ENCODE measurements at regions not wholly inside any gene's neighbourhood (a gene's known extent, or its start where the extent isn't known, plus 50 kb on each side); places are given as distances from the start of the nearest gene placed in this dataset.
A peak's percentile ranks its signal among the peaks of the same experiment; 100 is the strongest.

DNA sequence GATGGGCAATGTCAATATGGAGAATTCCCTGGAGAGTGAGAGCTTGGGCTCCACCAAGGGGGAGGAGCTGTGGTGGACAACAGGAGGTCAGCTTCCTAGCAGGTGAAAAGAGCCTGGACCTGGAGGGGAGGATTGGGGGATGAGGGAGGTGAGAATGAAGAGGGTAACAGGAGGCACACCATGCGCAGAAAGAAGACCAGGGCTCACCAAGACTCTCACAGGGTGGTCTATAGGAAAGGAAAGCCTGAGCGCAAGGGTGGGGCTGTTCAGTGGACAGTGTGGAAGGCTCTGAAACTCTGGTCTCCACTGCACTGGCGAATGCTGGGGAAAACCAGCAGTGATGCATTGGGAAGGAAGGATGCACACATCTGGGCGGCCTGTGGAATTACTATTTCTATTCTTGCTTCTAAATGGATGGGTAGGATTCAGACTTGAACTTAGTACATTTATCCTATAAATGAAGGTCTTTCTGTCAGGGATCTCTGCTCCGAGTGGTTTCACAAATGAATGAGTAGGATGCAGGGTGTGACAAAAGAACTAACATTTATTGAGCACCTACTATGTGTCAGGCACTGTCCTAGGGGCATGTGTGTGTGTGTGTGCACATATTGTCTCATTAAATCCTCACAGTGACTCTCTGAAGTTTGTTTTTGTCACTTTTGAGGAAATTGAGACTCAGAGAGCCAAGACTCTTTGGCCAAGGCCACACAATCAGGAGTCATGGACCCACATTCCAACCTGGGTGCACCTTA lies 152.7 kb downstream of the CD83 start:
- TF ChIP-seq, protein P1, sequence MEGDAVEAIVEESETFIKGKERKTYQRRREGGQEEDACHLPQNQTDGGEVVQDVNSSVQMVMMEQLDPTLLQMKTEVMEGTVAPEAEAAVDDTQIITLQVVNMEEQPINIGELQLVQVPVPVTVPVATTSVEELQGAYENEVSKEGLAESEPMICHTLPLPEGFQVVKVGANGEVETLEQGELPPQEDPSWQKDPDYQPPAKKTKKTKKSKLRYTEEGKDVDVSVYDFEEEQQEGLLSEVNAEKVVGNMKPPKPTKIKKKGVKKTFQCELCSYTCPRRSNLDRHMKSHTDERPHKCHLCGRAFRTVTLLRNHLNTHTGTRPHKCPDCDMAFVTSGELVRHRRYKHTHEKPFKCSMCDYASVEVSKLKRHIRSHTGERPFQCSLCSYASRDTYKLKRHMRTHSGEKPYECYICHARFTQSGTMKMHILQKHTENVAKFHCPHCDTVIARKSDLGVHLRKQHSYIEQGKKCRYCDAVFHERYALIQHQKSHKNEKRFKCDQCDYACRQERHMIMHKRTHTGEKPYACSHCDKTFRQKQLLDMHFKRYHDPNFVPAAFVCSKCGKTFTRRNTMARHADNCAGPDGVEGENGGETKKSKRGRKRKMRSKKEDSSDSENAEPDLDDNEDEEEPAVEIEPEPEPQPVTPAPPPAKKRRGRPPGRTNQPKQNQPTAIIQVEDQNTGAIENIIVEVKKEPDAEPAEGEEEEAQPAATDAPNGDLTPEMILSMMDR (IDR thresholded peaks at IDR 0.05; ENCODE audit: insufficient read depth, low read length) = no peak
- TF ChIP-seq GABPA (IDR thresholded peaks at IDR 0.05; ENCODE audit: low read depth) = no peak
- TF ChIP-seq, protein P2, sequence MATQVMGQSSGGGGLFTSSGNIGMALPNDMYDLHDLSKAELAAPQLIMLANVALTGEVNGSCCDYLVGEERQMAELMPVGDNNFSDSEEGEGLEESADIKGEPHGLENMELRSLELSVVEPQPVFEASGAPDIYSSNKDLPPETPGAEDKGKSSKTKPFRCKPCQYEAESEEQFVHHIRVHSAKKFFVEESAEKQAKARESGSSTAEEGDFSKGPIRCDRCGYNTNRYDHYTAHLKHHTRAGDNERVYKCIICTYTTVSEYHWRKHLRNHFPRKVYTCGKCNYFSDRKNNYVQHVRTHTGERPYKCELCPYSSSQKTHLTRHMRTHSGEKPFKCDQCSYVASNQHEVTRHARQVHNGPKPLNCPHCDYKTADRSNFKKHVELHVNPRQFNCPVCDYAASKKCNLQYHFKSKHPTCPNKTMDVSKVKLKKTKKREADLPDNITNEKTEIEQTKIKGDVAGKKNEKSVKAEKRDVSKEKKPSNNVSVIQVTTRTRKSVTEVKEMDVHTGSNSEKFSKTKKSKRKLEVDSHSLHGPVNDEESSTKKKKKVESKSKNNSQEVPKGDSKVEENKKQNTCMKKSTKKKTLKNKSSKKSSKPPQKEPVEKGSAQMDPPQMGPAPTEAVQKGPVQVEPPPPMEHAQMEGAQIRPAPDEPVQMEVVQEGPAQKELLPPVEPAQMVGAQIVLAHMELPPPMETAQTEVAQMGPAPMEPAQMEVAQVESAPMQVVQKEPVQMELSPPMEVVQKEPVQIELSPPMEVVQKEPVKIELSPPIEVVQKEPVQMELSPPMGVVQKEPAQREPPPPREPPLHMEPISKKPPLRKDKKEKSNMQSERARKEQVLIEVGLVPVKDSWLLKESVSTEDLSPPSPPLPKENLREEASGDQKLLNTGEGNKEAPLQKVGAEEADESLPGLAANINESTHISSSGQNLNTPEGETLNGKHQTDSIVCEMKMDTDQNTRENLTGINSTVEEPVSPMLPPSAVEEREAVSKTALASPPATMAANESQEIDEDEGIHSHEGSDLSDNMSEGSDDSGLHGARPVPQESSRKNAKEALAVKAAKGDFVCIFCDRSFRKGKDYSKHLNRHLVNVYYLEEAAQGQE (IDR thresholded peaks at IDR 0.05; ENCODE audit: insufficient replicate concordance, low read depth) = no peak
- no peak for TF ChIP-seq SPI1 (IDR thresholded peaks at IDR 0.05; ENCODE audit: borderline replicate concordance, low read depth)
- TF ChIP-seq POLR2AphosphoS5 (IDR thresholded peaks at IDR 0.05; ENCODE audit: low read depth) = no peak
- no peak for DNase-seq (ENCODE audit: low read depth in 1 of 2, low spot score in 1 of 2)
- Histone ChIP-seq H3K27ac (replicated peaks) (no peak overlapping the region), H3K27me3 (ENCODE audit: insufficient read depth, poor library complexity, severe bottlenecking) (no peaks in the 10 kb centered on the region), H3K4me3 (replicated peaks; ENCODE audit: insufficient read depth, low read length) (no peak overlapping the region)

DNA sequence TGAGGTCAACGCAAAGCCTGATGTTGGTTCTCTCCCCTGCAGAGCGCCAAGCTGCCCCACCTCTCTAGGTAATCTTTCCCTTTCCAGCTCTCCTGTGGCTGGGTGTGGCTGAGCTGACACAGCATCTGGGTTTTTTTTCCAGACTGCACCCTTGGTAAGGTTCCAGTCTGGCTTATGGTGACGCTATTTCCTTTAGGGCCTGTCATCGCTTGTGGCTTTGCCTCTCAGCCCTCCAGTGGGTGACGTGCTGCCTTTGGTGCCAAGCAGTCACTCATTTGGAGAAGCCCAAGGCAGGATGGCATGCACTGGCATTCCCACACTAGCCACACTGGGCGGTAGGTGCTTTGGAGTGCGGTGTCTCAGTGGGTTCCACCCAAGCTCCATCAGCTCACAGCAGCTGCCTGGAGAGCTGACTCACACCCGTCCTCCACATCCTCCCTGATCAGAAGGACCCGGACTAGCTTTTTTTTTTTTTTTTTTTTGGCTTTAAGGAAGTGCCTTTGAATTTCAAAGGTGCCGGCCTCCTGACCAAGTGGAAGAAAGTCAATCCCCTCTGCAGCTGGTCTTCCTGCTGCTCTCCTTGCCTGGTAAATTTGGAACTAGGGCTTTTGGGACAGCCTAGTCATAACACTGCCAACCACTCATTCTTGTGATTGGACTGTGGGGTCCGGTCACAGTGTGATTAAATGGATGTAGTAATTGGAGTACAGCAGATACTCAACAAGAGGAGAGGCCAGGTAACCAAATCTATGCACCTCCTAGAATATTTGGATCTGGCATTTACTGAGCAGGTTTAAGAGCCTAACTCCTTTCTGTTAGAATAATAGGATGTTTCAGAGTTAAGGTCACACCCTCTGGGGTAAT lies 153.6 kb downstream of the CD83 start:
- TF ChIP-seq POLR2AphosphoS5 (IDR thresholded peaks at IDR 0.05; ENCODE audit: low read depth) = no peak
- TF ChIP-seq GABPA (IDR thresholded peaks at IDR 0.05; ENCODE audit: low read depth) = no peak
- TF ChIP-seq, protein P2 (IDR thresholded peaks at IDR 0.05; ENCODE audit: insufficient replicate concordance, low read depth) = no peak
- TF ChIP-seq SPI1 (IDR thresholded peaks at IDR 0.05; ENCODE audit: borderline replicate concordance, low read depth) = peak; percentile 67; the same call in 1 of the 2 replicates
- TF ChIP-seq, protein P1 (IDR thresholded peaks at IDR 0.05; ENCODE audit: insufficient read depth, low read length) = no peak
- DNase-seq (ENCODE audit: low read depth in 1 of 2, low spot score in 1 of 2) = peak; percentile 38 to 46
- Histone ChIP-seq H3K27me3 (ENCODE audit: insufficient read depth, poor library complexity, severe bottlenecking) (no peaks in the 10 kb centered on the region), H3K4me3 (replicated peaks; ENCODE audit: insufficient read depth, low read length) (no peak overlapping the region), H3K27ac (replicated peaks) (no peak overlapping the region)

DNA sequence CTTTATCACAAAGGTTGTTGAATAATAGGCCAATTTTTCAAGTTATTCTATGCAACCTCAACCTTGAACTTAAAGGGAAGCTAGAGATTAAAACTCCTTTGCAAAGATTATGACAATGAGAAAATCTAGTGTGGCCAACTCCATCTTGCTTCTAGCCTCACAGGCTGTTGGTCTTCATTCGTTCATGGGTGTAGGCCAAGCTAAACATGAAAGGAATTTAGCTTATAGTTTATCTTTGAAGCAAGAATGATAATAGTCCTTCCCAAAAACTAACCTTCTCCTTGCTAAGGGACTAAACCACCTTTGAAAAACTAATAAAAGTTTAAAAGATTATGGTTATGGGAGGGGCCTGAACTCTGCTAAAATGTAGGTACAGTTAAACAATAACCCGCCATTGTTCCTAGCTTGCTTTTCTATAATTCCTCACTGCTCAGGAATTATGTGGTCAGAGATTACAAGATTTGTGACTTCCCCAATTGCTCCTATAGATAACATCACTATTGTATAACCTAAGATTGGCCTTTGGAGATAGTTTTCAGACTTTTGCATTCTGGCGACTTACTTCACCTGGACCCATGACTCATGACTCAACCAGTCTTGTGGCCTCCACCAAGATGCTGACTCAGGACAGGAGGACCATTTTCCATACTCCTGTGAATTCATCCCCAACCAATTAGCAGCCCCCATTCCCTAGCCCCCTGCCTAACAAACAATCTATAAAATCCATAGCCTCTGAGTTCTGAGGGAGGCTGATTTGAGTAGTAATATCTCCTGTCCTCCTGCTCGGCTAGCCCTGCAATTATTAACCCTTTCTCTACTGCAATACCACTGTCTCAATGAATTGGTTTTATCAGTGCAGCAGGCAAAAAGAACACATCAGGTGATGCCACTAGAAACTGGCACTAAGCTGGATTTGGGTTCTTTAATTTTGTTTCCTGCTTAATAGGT lies 154.5 kb downstream of the CD83 start:
- TF ChIP-seq, protein P1 (IDR thresholded peaks at IDR 0.05; ENCODE audit: insufficient read depth, low read length) = no peak
- TF ChIP-seq, protein P2 (IDR thresholded peaks at IDR 0.05; ENCODE audit: insufficient replicate concordance, low read depth) = no peak
- TF ChIP-seq SPI1 (IDR thresholded peaks at IDR 0.05; ENCODE audit: borderline replicate concordance, low read depth) = peak; percentile 46; the same call in 1 of the 2 replicates
- TF ChIP-seq POLR2AphosphoS5 (IDR thresholded peaks at IDR 0.05; ENCODE audit: low read depth) = no peak
- no peak overlapping the region for H3K27ac ChIP-seq (replicated peaks)

More for the DNA sequence above, 154.5 kb downstream of the CD83 start:
- DNase-seq (ENCODE audit: low read depth in 1 of 2, low spot score in 1 of 2) = peak; percentile 15 to 23
- Histone ChIP-seq H3K27me3 (ENCODE audit: insufficient read depth, poor library complexity, severe bottlenecking) (no peaks in the 10 kb centered on the region), H3K4me3 (replicated peaks; ENCODE audit: insufficient read depth, low read length) (no peak overlapping the region)

All from HL-60 (cell line).